Breast epithelium (tissue), 4 donors: ENCODE measurements at regions not wholly inside any gene's neighbourhood (a gene's known extent, or its start where the extent isn't known, plus 50 kb on each side); places are given as distances from the start of the nearest gene placed in this dataset.

Experiments
- DNase-seq, 2 donors: peaks; one replicate each; pipeline ENCODE4 v3.0.0-alpha.2; 2019; ENCODE audit warnings: low spot score in 2 of 2
- H3K27ac ChIP-seq, 2 donors: fragments of 200-600 bp; sonication (generic) in 1 of 2; one replicate each; pipeline ENCODE4 v1.5.1; 2016 to 2019; ENCODE audit warnings: mild to moderate bottlenecking in 1 of 2
- H3K27me3 ChIP-seq, 2 donors: fragments of 200-600 bp; sonication (generic) in 1 of 2; one replicate each; pipeline versions ENCODE4 v1.5.1 to v1.6.0; 2017 to 2019; ENCODE audit warnings: control low read depth in 1 of 2, mild to moderate bottlenecking in 1 of 2
- H3K36me3 ChIP-seq: fragments of 200-600 bp; one replicate; pipeline ENCODE4 v1.5.1; 2019
- H3K4me1 ChIP-seq, 2 donors: fragments of 200-600 bp; sonication (generic); one replicate each; pipeline ENCODE4 v1.5.1; 2016 to 2019; ENCODE audit warnings: control low read depth in 1 of 2
- H3K4me3 ChIP-seq, 3 donors: fragments of 200-600 bp; sonication (generic); 1 replicate in 2 of 3; 2 replicates in 1 of 3; pipeline ENCODE4 v1.5.1; 2016 to 2019; ENCODE audit warnings: mild to moderate bottlenecking in 3 of 3, moderate library complexity in 2 of 3
- H3K9me3 ChIP-seq, 2 donors: fragments of 200-600 bp; sonication (generic) in 1 of 2; one replicate each; pipeline ENCODE4 v1.5.1; 2016 to 2019; ENCODE audit warnings: control low read depth in 1 of 2
- POLR2A ChIP-seq: fragments of 450-650 bp; IDR thresholded peaks from one replicate; pipeline ENCODE4 v1.6.1; 2016; ENCODE audit warnings: antibody characterized with exemption, mild to moderate bottlenecking, moderate library complexity
- POLR2AphosphoS5 ChIP-seq, 3 donors: sonication (generic); formaldehyde crosslinking; IDR thresholded peaks; one replicate each; pipeline ENCODE4 v1.6.1; 2017; ENCODE audit warnings: antibody characterized with exemption in 3 of 3
- intact Hi-C: fragments of 100-400 bp; cut with DNase I; formaldehyde crosslinking; loops from one replicate; pipeline ENCODE4 v1.15.1; 2023; ENCODE audit warnings: low total_unique reads
- TF ChIP-seq, protein P1 (sequence below), 3 donors: fragments of 450-650 bp; IDR thresholded peaks; one replicate each; pipeline ENCODE4 v1.5.1; 2016 to 2017; ENCODE audit warnings: antibody characterized with exemption in 3 of 3, mild to moderate bottlenecking in 3 of 3, moderate library complexity in 3 of 3

DNA sequence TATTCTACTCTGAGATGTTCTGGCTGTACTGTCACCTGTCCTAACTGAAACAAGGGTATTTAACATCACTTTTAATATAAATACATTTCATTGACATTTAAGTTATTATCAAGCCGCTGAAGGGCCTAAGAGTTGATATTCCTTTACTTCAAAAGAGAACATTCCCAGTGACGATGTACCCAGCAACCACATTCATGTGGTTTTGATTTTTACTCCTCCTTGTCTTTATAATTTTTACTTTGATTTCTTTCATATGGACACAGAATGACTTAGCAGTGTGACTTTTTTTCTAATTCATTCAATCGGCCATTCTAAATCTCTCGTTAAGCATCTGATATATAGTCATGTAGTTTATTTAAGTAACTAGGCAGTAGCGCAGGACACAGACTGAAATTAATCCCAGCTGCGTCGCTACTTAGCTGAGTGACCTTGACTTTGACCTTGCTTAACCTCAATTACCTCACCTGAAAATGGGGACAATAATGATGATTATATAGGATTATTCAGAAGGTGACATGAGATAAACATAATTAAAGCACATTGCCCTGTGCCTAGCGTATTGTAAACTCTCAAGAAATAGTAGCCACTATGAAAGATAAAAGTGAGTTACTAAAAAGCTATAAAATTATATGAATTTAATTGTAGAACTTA is 476.6 kb downstream of the SETD4 start:
- H3K27me3 ChIP-seq = no peaks in the 10 kb centered on the region
- no peaks in the 10 kb centered on the region for H3K4me1 ChIP-seq
- intact Hi-C loops = no loop called here
- no peak overlapping the region for H3K4me3 ChIP-seq
- no peak overlapping the region for H3K27ac ChIP-seq
- no peak for DNase-seq
- TF ChIP-seq POLR2AphosphoS5 (IDR thresholded peaks at IDR 0.05) (no peak), POLR2A (no peak)
- TF ChIP-seq, protein P1, sequence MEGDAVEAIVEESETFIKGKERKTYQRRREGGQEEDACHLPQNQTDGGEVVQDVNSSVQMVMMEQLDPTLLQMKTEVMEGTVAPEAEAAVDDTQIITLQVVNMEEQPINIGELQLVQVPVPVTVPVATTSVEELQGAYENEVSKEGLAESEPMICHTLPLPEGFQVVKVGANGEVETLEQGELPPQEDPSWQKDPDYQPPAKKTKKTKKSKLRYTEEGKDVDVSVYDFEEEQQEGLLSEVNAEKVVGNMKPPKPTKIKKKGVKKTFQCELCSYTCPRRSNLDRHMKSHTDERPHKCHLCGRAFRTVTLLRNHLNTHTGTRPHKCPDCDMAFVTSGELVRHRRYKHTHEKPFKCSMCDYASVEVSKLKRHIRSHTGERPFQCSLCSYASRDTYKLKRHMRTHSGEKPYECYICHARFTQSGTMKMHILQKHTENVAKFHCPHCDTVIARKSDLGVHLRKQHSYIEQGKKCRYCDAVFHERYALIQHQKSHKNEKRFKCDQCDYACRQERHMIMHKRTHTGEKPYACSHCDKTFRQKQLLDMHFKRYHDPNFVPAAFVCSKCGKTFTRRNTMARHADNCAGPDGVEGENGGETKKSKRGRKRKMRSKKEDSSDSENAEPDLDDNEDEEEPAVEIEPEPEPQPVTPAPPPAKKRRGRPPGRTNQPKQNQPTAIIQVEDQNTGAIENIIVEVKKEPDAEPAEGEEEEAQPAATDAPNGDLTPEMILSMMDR (IDR thresholded peaks at IDR 0.05) = no peak
- no peaks in the 10 kb centered on the region for H3K9me3 ChIP-seq
- no peaks in the 10 kb centered on the region for H3K36me3 ChIP-seq

DNA sequence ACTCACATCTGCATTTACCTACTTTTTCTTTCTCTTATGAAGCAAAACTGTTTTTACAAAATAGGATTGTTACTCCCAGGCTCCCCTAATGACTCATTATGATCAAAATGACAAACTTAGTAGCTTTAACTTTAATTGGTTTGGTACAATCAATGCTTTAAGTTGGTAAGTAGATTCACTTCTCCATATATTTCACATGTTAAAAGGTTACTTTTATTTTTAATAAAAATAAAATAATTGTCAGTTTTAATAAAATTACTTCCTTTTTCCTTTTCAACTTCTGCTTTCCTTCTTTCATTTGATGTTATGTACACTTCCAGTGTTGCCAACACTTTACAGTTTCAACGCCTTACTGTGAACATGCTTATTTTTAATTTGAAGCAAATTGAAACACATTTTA is 477.6 kb downstream of the SETD4 start:
- TF ChIP-seq POLR2AphosphoS5 (IDR thresholded peaks at IDR 0.05) (no peak), POLR2A (no peak)
- TF ChIP-seq, protein P1 (IDR thresholded peaks at IDR 0.05) = no peak
- H3K4me3 ChIP-seq = no peak overlapping the region
- H3K27ac ChIP-seq = no peak overlapping the region
- H3K4me1 ChIP-seq = no peaks in the 10 kb centered on the region
- H3K27me3 ChIP-seq = no peaks in the 10 kb centered on the region
- no peak for DNase-seq
- no peaks in the 10 kb centered on the region for H3K9me3 ChIP-seq
- no peaks in the 10 kb centered on the region for H3K36me3 ChIP-seq
- intact Hi-C loops = no loop called here

DNA sequence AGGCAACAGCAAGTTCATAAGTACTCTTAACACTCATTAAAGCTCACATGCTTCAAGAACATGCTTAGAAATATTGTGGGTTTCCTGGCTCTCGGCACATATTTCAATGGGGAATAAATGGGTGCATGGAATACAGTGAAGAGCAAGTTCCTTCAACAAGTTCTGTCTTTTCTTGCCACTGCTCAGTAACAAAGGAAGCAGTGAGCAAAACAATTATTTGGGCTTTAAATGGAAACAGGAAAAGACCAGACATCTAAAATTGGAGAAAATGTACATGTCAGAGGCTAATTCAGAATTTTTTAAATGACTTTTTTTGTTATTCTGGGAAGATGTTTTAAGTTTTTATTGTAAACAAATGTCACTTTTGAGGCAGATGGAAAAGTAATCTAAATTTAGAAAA is 478.7 kb downstream of the SETD4 start:
- TF ChIP-seq POLR2AphosphoS5 (IDR thresholded peaks at IDR 0.05) (no peak), POLR2A (no peak)
- TF ChIP-seq, protein P1 (IDR thresholded peaks at IDR 0.05) = no peak
- intact Hi-C loops = no loop called here
- no peak overlapping the region for H3K4me3 ChIP-seq

DNA sequence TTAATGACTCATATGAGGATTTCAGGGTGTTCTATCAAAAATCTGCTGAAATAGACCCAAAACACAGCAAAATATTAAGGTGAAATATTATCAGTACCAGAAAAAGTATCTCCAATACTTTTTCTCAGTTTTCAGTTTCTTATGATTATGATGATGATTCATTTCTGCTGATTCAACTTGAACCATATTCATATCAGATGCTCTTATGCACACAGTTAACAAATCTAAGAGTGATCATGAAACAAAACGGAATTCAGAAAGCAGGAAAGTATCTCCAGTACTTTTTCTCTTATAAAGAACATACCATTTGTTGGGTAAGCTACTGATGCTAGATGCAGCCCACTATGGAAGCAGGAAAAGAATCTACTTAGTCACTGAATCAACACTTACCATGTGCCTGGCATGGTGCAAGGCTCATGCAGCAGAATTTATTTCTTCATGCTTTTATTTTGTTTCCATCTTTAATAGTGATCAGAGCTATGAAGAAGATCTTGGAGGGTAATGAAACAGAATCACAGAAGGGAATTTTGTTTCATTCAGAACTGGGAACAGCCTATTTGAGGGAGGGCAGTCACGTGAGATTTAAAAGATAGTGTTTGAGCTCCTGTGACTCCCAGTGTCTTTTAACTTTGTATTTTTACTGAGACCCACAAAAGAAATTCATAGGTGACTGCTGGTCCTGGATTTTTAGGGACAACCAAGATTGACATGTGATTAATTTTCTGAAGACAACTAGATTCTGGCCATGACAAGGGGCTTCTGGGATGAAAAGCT is 480.6 kb downstream of the SETD4 start:
- intact Hi-C loops = no loop called here
- Histone ChIP-seq H3K9me3 (no peaks in the 10 kb centered on the region), H3K27me3 (no peaks in the 10 kb centered on the region), H3K36me3 (no peaks in the 10 kb centered on the region), H3K4me3 (no peak overlapping the region), H3K27ac (no peak overlapping the region), H3K4me1 (no peaks in the 10 kb centered on the region)
- TF ChIP-seq, protein P1 (IDR thresholded peaks at IDR 0.05) = no peak
- TF ChIP-seq POLR2AphosphoS5 (IDR thresholded peaks at IDR 0.05) (no peak), POLR2A (no peak)
- no peak for DNase-seq

More for the DNA sequence above, 478.7 kb downstream of the SETD4 start:
- no peaks in the 10 kb centered on the region for H3K4me1 ChIP-seq
- no peaks in the 10 kb centered on the region for H3K27me3 ChIP-seq
- no peak for DNase-seq
- no peak overlapping the region for H3K27ac ChIP-seq
- no peaks in the 10 kb centered on the region for H3K9me3 ChIP-seq
- H3K36me3 ChIP-seq = no peaks in the 10 kb centered on the region

DNA sequence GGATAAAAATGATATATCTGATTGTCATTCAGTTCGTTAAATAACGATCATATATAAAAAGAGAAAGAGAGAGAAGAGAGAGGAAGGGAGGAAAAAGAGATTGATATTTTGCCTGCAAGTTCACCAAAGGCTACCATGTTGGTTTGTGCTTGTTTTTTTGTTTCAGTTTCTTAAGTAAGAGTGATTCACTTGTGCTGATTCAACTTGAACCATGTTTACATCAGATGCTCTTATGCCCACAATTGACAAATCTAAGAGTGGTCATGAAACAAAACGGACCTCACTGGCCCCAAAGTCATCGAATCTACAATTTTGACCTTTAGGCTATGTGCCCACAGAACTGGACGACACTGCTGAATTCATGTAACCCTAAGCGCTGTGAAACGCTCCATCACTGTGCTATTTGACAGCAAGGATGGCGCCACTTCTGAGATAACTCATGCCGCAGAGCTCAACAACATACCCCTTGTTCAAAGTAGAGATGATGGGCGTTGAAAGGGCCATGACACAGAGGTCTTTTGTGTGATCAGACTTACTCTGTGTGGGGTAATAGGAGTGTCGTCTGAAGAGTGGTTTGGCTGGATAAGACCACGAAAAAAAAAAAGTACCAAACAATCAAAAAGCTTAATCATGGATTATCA is 481.4 kb downstream of the SETD4 start:
- intact Hi-C loops = no loop called here
- Histone ChIP-seq H3K27me3 (no peaks in the 10 kb centered on the region), H3K9me3 (no peaks in the 10 kb centered on the region), H3K4me3 (no peak overlapping the region), H3K36me3 (no peaks in the 10 kb centered on the region), H3K27ac (no peak overlapping the region), H3K4me1 (no peaks in the 10 kb centered on the region)
- TF ChIP-seq POLR2AphosphoS5 (IDR thresholded peaks at IDR 0.05) = no peak
- TF ChIP-seq, protein P1 (IDR thresholded peaks at IDR 0.05) = no peak
- TF ChIP-seq POLR2A = no peak
- DNase-seq = no peak
